Liver (tissue), 7 donors: ENCODE measurements at regions not wholly inside any gene's neighbourhood (a gene's known extent, or its start where the extent isn't known, plus 50 kb on each side); places are given as distances from the start of the nearest gene placed in this dataset.

ENCODE experiments used
- DNase-seq: peaks from one replicate; pipeline ENCODE4 v3.0.0-alpha.2; 2017; ENCODE audit warnings: low spot score
- H3K27ac ChIP-seq, 2 donors: one replicate each; pipeline ENCODE4 v1.7.0; 2013; ENCODE audit warnings: inconsistent platforms in 2 of 2, low read length in 2 of 2, control low read depth in 1 of 2, low read depth in 1 of 2, mild to moderate bottlenecking in 1 of 2
- H3K27me3 ChIP-seq, 4 donors: one replicate each; pipeline versions ENCODE4 v1.6.1 to v1.7.0; 2013; ENCODE audit warnings: low read length in 3 of 4, inconsistent platforms in 1 of 4, mild to moderate bottlenecking in 1 of 4, moderate library complexity in 1 of 4; ENCODE audit not compliant: control insufficient read depth in 4 of 4, insufficient read depth in 4 of 4
- H3K36me3 ChIP-seq, 4 donors: one replicate each; pipeline versions ENCODE4 v1.6.1 to v1.7.0; 2013; ENCODE audit warnings: low read length in 3 of 4, mild to moderate bottlenecking in 3 of 4, low read depth in 1 of 4, moderate library complexity in 1 of 4; ENCODE audit not compliant: control insufficient read depth in 4 of 4, insufficient read depth in 3 of 4
- H3K4me1 ChIP-seq, 4 donors: one replicate each; pipeline versions ENCODE4 v1.6.1 to v1.7.0; 2013; ENCODE audit warnings: low read length in 3 of 4, mild to moderate bottlenecking in 3 of 4, moderate library complexity in 1 of 4; ENCODE audit not compliant: control insufficient read depth in 4 of 4, insufficient read depth in 4 of 4
- H3K4me3 ChIP-seq, 3 donors: one replicate each; pipeline versions ENCODE4 v1.6.1 to v1.7.0; 2013; ENCODE audit warnings: low read length in 3 of 3, control low read depth in 1 of 3, low read depth in 1 of 3, mild to moderate bottlenecking in 1 of 3
- H3K9ac ChIP-seq, 2 donors: one replicate each; pipeline ENCODE4 v1.7.0; 2013; ENCODE audit warnings: low read length in 2 of 2, mild to moderate bottlenecking in 2 of 2, moderate library complexity in 2 of 2, control low read depth in 1 of 2, low read depth in 1 of 2
- H3K9me3 ChIP-seq, 4 donors: one replicate each; pipeline versions ENCODE4 v1.6.1 to v1.7.0; 2013; ENCODE audit warnings: low read length in 3 of 4; ENCODE audit not compliant: control insufficient read depth in 4 of 4
- EGR1 ChIP-seq, 2 donors: IDR thresholded peaks; 2 replicates each; pipeline ENCODE4 v1.6.1; 2016 to 2018; ENCODE audit warnings: antibody characterized with exemption in 2 of 2, low read depth in 2 of 2
- FOXA2 ChIP-seq: IDR thresholded peaks from 2 replicates; pipeline ENCODE4 v1.6.1; 2016; ENCODE audit warnings: antibody characterized with exemption
- GABPA ChIP-seq, 2 donors: IDR thresholded peaks in 1 of 2; conservative IDR thresholded peaks in 1 of 2; 2 replicates each; pipeline ENCODE4 v1.6.1; 2016; ENCODE audit warnings: antibody characterized with exemption in 2 of 2, mild to moderate bottlenecking in 1 of 2, moderate library complexity in 1 of 2
- HNF4A ChIP-seq, 2 donors: conservative IDR thresholded peaks; 2 replicates each; pipeline ENCODE4 v1.6.1; 2016; ENCODE audit warnings: antibody characterized with exemption in 2 of 2, mild to moderate bottlenecking in 2 of 2
- HNF4G ChIP-seq: IDR thresholded peaks from 2 replicates; pipeline ENCODE4 v1.6.1; 2016; ENCODE audit warnings: antibody characterized with exemption
- JUND ChIP-seq, 2 donors: IDR thresholded peaks; 2 replicates each; pipeline ENCODE4 v1.6.1; 2016; ENCODE audit warnings: antibody characterized with exemption in 2 of 2
- NR2F2 ChIP-seq: IDR thresholded peaks from 2 replicates; pipeline ENCODE4 v1.6.1; 2016; ENCODE audit warnings: antibody characterized with exemption
- RXRA ChIP-seq, 2 donors: IDR thresholded peaks; 2 replicates each; pipeline ENCODE4 v1.6.1; 2017 to 2018; ENCODE audit warnings: antibody characterized with exemption in 2 of 2, mild to moderate bottlenecking in 1 of 2
- TAF1 ChIP-seq: conservative IDR thresholded peaks from 2 replicates; pipeline ENCODE4 v1.6.1; 2016; ENCODE audit warnings: antibody characterized with exemption, mild to moderate bottlenecking
- YY1 ChIP-seq: IDR thresholded peaks from 2 replicates; pipeline ENCODE4 v1.6.1; 2016; ENCODE audit warnings: antibody characterized with exemption, mild to moderate bottlenecking
- WGBS: extraction: QIAGEN DNeasy Blood & Tissue Kit; methylation state at CpG from one replicate; pipeline ENCODE4 v1.1.7; 2013; 5-methylcytosine and 5-hydroxymethylcytosine counted together
- TF ChIP-seq, protein P1 (sequence below): IDR thresholded peaks from 2 replicates; pipeline ENCODE4 v1.6.1; 2016; ENCODE audit warnings: antibody characterized with exemption
- TF ChIP-seq, protein P2 (sequence below): IDR thresholded peaks from 2 replicates; pipeline ENCODE4 v1.6.1; 2016; ENCODE audit warnings: antibody characterized with exemption
- TF ChIP-seq, protein P3 (sequence below): IDR thresholded peaks from 2 replicates; pipeline ENCODE4 v1.6.1; 2016; ENCODE audit warnings: antibody characterized with exemption
- TF ChIP-seq, protein P4 (sequence below): IDR thresholded peaks from 2 replicates; pipeline ENCODE4 v1.6.1; 2016; ENCODE audit warnings: antibody characterized with exemption, mild to moderate bottlenecking
- donor health status: healthy.
- donor health status: healthy.
- donor health status: healthy.
- donor health status: healthy.

DNA sequence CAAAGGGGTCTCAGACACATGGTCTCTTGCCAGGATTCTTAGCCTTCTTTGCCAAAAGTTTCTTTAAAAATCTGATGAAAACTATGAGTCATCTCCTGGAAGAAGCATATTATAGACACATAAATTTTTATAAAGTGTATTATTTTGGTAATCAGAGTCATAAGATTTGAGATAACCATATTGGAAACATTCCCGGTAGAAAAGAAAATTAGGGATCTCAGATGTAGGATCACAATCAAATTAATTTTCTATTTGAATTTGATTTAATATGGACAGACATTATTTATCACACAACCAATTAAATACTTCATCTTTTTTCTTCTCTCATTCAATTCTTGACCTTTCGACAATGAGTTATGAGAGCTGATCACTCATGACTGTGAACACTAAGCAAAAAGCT, 347.7 kb upstream of the CDH8 start:
- no peaks in the 10 kb centered on the region for H3K9me3 ChIP-seq
- no peak for TF ChIP-seq YY1
- TF ChIP-seq GABPA (IDR thresholded peaks at IDR 0.05 in 1 of 2, conservative IDR thresholded peaks at IDR 0.05 in 1 of 2), result no peak
- TF ChIP-seq NR2F2, result no peak
- TF ChIP-seq, protein P1, sequence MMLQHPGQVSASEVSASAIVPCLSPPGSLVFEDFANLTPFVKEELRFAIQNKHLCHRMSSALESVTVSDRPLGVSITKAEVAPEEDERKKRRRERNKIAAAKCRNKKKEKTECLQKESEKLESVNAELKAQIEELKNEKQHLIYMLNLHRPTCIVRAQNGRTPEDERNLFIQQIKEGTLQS, result no peak
- no peaks in the 10 kb centered on the region for H3K36me3 ChIP-seq
- H3K27ac ChIP-seq, result no peak overlapping the region
- H3K9ac ChIP-seq, result no peak overlapping the region
- no peak overlapping the region for H3K4me3 ChIP-seq
- WGBS, result 79% methylated on average over 2 of the region's 2 CpGs
- no peaks in the 10 kb centered on the region for H3K27me3 ChIP-seq
- no peak for DNase-seq
- H3K4me1 ChIP-seq, result no peaks in the 10 kb centered on the region

DNA sequence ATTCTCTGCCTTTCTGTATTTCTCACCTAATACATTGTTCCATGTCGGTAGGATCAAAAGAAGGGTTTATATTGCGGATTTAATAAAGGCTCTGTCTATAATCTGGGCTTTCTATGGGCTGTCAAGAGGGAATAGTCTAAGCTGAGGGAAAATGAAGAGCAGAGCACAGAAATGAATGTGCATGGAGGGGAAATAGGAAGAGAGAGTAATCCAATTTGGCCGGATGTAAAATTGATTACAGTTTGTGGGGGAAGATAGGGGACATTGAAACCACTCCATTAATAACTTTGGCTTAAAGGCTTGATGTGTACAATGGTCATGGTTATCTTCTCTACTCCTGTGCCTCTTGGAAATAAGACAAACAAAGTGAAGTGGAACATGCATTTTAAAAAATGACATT, 334.2 kb upstream of the CDH8 start:
- no peak overlapping the region for H3K9ac ChIP-seq
- DNase-seq, result no peak
- H3K9me3 ChIP-seq, result no peaks in the 10 kb centered on the region
- H3K27me3 ChIP-seq, result peaks cover 0 to 3% (median 0%) of the 10 kb centered on the region in 4 donors
- no peaks in the 10 kb centered on the region for H3K36me3 ChIP-seq
- no peak overlapping the region for H3K4me3 ChIP-seq
- WGBS, result 77% methylated on average over 3 of the region's 3 CpGs
- H3K4me1 ChIP-seq, result no peaks in the 10 kb centered on the region
- no peak overlapping the region for H3K27ac ChIP-seq
- TF ChIP-seq EGR1 (IDR thresholded peaks at IDR 0.05; ENCODE audit: low read depth in 2 of 2) (no peak), RXRA (IDR thresholded peaks at IDR 0.05) (no peak), NR2F2 (no peak), TAF1 (no peak), GABPA (IDR thresholded peaks at IDR 0.05 in 1 of 2, conservative IDR thresholded peaks at IDR 0.05 in 1 of 2) (no peak), HNF4A (conservative IDR thresholded peaks at IDR 0.05) (no peak), JUND (IDR thresholded peaks at IDR 0.05) (no peak), YY1 (no peak), HNF4G (no peak), FOXA2 (no peak)
- TF ChIP-seq, protein P2, sequence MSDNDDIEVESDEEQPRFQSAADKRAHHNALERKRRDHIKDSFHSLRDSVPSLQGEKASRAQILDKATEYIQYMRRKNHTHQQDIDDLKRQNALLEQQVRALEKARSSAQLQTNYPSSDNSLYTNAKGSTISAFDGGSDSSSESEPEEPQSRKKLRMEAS, result no peak
- TF ChIP-seq, protein P1, result no peak
- TF ChIP-seq, protein P3, sequence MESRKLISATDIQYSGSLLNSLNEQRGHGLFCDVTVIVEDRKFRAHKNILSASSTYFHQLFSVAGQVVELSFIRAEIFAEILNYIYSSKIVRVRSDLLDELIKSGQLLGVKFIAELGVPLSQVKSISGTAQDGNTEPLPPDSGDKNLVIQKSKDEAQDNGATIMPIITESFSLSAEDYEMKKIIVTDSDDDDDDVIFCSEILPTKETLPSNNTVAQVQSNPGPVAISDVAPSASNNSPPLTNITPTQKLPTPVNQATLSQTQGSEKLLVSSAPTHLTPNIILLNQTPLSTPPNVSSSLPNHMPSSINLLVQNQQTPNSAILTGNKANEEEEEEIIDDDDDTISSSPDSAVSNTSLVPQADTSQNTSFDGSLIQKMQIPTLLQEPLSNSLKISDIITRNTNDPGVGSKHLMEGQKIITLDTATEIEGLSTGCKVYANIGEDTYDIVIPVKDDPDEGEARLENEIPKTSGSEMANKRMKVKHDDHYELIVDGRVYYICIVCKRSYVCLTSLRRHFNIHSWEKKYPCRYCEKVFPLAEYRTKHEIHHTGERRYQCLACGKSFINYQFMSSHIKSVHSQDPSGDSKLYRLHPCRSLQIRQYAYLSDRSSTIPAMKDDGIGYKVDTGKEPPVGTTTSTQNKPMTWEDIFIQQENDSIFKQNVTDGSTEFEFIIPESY, result no peak
- TF ChIP-seq, protein P4, sequence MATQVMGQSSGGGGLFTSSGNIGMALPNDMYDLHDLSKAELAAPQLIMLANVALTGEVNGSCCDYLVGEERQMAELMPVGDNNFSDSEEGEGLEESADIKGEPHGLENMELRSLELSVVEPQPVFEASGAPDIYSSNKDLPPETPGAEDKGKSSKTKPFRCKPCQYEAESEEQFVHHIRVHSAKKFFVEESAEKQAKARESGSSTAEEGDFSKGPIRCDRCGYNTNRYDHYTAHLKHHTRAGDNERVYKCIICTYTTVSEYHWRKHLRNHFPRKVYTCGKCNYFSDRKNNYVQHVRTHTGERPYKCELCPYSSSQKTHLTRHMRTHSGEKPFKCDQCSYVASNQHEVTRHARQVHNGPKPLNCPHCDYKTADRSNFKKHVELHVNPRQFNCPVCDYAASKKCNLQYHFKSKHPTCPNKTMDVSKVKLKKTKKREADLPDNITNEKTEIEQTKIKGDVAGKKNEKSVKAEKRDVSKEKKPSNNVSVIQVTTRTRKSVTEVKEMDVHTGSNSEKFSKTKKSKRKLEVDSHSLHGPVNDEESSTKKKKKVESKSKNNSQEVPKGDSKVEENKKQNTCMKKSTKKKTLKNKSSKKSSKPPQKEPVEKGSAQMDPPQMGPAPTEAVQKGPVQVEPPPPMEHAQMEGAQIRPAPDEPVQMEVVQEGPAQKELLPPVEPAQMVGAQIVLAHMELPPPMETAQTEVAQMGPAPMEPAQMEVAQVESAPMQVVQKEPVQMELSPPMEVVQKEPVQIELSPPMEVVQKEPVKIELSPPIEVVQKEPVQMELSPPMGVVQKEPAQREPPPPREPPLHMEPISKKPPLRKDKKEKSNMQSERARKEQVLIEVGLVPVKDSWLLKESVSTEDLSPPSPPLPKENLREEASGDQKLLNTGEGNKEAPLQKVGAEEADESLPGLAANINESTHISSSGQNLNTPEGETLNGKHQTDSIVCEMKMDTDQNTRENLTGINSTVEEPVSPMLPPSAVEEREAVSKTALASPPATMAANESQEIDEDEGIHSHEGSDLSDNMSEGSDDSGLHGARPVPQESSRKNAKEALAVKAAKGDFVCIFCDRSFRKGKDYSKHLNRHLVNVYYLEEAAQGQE, result no peak
